ENCODE measurements at regions not wholly inside any gene's neighbourhood (a gene's known extent, or its start where the extent isn't known, plus 50 kb on each side); places are given as distances from the start of the nearest gene placed in this dataset.
"Not testable (repeated sequence)": the region's sequence is repeated elsewhere in the genome, so short reads cannot be mapped to it uniquely, and the experiment has no call there.

- Histone ChIP-seq H3K9me3 (ENCODE audit: control insufficient read depth, insufficient read depth, low read length) (no peaks in the 10 kb centered on the region), H3K4me1 (ENCODE audit: control insufficient read depth, insufficient read depth, low read length) (peaks cover 19% of the 10 kb centered on the region), H3K27ac (ENCODE audit: low read depth, low read length) (no peak overlapping the region), H3K27me3 (ENCODE audit: control insufficient read depth, insufficient read depth, low read length) (peaks cover 10% of the 10 kb centered on the region), H3K36me3 (ENCODE audit: control insufficient read depth, insufficient read depth, low read length) (no peaks in the 10 kb centered on the region), H3K4me3 (ENCODE audit: low read depth, low read length) (no peak overlapping the region)
- WGBS (ENCODE audit: insufficient coverage), result 59% methylated on average over 41 of the region's 41 CpGs
- DNase-seq (ENCODE audit: low read depth in 4 of 6, low spot score in 6 of 6), result no peak
These were observed 74.6 kb downstream of the MRPL36 start for GRCh38 chr5:1724822-1725602.

- H3K9me3 ChIP-seq (ENCODE audit: control insufficient read depth, insufficient read depth, low read length), result no peaks in the 10 kb centered on the region
- peaks cover 10% of the 10 kb centered on the region for H3K27me3 ChIP-seq (ENCODE audit: control insufficient read depth, insufficient read depth, low read length)
- H3K36me3 ChIP-seq (ENCODE audit: control insufficient read depth, insufficient read depth, low read length), result no peaks in the 10 kb centered on the region
- no peak overlapping the region for H3K27ac ChIP-seq (ENCODE audit: low read depth, low read length)
- no peak for DNase-seq (ENCODE audit: low read depth in 4 of 6, low spot score in 6 of 6)
- 92% methylated on average over 19 of the region's 21 CpGs for WGBS (ENCODE audit: insufficient coverage)
- H3K4me3 ChIP-seq (ENCODE audit: low read depth, low read length), result no peak overlapping the region
- H3K4me1 ChIP-seq (ENCODE audit: control insufficient read depth, insufficient read depth, low read length), result peaks cover 19% of the 10 kb centered on the region
These were observed 75.4 kb downstream of the MRPL36 start for GRCh38 chr5:1723957-1724821.

GRCh38 chr5:1723476-1723875 lies 76.2 kb downstream of the MRPL36 start:
- no peaks in the 10 kb centered on the region for H3K36me3 ChIP-seq (ENCODE audit: control insufficient read depth, insufficient read depth, low read length)
- no peak overlapping the region for H3K27ac ChIP-seq (ENCODE audit: low read depth, low read length)
- 85% methylated on average over 2 of the region's 7 CpGs for WGBS (ENCODE audit: insufficient coverage)
- H3K27me3 ChIP-seq (ENCODE audit: control insufficient read depth, insufficient read depth, low read length), result peaks cover 10% of the 10 kb centered on the region
- no peaks in the 10 kb centered on the region for H3K9me3 ChIP-seq (ENCODE audit: control insufficient read depth, insufficient read depth, low read length)
- no peak overlapping the region for H3K4me3 ChIP-seq (ENCODE audit: low read depth, low read length)
- H3K4me1 ChIP-seq (ENCODE audit: control insufficient read depth, insufficient read depth, low read length), result peaks cover 19% of the 10 kb centered on the region
- DNase-seq (ENCODE audit: low read depth in 4 of 6, low spot score in 6 of 6), result no peak

GRCh38 chr5:1722877-1723276 lies 76.8 kb downstream of the MRPL36 start:
- no peak overlapping the region for H3K4me3 ChIP-seq (ENCODE audit: low read depth, low read length)
- H3K27me3 ChIP-seq (ENCODE audit: control insufficient read depth, insufficient read depth, low read length), result peaks cover 10% of the 10 kb centered on the region
- 91% methylated on average over 7 of the region's 13 CpGs for WGBS (ENCODE audit: insufficient coverage)
- no peak for DNase-seq (ENCODE audit: low read depth in 4 of 6, low spot score in 6 of 6)
- H3K27ac ChIP-seq (ENCODE audit: low read depth, low read length), result no peak overlapping the region
- H3K4me1 ChIP-seq (ENCODE audit: control insufficient read depth, insufficient read depth, low read length), result peaks cover 19% of the 10 kb centered on the region
- H3K36me3 ChIP-seq (ENCODE audit: control insufficient read depth, insufficient read depth, low read length), result no peaks in the 10 kb centered on the region
- H3K9me3 ChIP-seq (ENCODE audit: control insufficient read depth, insufficient read depth, low read length), result no peaks in the 10 kb centered on the region

GRCh38 chr5:1720396-1721110 lies 79.1 kb downstream of the MRPL36 start:
- H3K4me1 ChIP-seq (ENCODE audit: control insufficient read depth, insufficient read depth, low read length), result peaks cover 9% of the 10 kb centered on the region
- peaks cover 8% of the 10 kb centered on the region for H3K27me3 ChIP-seq (ENCODE audit: control insufficient read depth, insufficient read depth, low read length)
- DNase-seq (ENCODE audit: low read depth in 4 of 6, low spot score in 6 of 6), result no peak
- 89% methylated on average over 16 of the region's 21 CpGs for WGBS (ENCODE audit: insufficient coverage)
- H3K9me3 ChIP-seq (ENCODE audit: control insufficient read depth, insufficient read depth, low read length), result no peaks in the 10 kb centered on the region
- H3K36me3 ChIP-seq (ENCODE audit: control insufficient read depth, insufficient read depth, low read length), result no peaks in the 10 kb centered on the region
- H3K27ac ChIP-seq (ENCODE audit: low read depth, low read length), result no peak overlapping the region
- no peak overlapping the region for H3K4me3 ChIP-seq (ENCODE audit: low read depth, low read length)

- Histone ChIP-seq H3K4me1 (ENCODE audit: control insufficient read depth, insufficient read depth, low read length) (peaks cover 2% of the 10 kb centered on the region), H3K9me3 (ENCODE audit: control insufficient read depth, insufficient read depth, low read length) (no peaks in the 10 kb centered on the region), H3K27ac (ENCODE audit: low read depth, low read length) (no peak overlapping the region), H3K27me3 (ENCODE audit: control insufficient read depth, insufficient read depth, low read length) (peaks cover 3% of the 10 kb centered on the region), H3K4me3 (ENCODE audit: low read depth, low read length) (no peak overlapping the region), H3K36me3 (ENCODE audit: control insufficient read depth, insufficient read depth, low read length) (no peaks in the 10 kb centered on the region)
- WGBS (ENCODE audit: insufficient coverage), result 94% methylated on average over 5 of the region's 5 CpGs
- no peak for DNase-seq (ENCODE audit: low read depth in 4 of 6, low spot score in 6 of 6)
These were observed 79.8 kb downstream of the MRPL36 start for GRCh38 chr5:1719860-1720259.

GRCh38 chr5:1718669-1719068 lies 81.0 kb downstream of the MRPL36 start:
- Histone ChIP-seq H3K4me3 (ENCODE audit: low read depth, low read length) (no peak overlapping the region), H3K4me1 (ENCODE audit: control insufficient read depth, insufficient read depth, low read length) (no peaks in the 10 kb centered on the region), H3K9me3 (ENCODE audit: control insufficient read depth, insufficient read depth, low read length) (no peaks in the 10 kb centered on the region), H3K27me3 (ENCODE audit: control insufficient read depth, insufficient read depth, low read length) (peaks cover 2% of the 10 kb centered on the region), H3K36me3 (ENCODE audit: control insufficient read depth, insufficient read depth, low read length) (no peaks in the 10 kb centered on the region), H3K27ac (ENCODE audit: low read depth, low read length) (no peak overlapping the region)
- whole genome bisulfite sequencing (ENCODE audit: insufficient coverage), result 100% methylated on average over 1 of the region's 3 CpGs
- no peak for DNase-seq (ENCODE audit: low read depth in 4 of 6, low spot score in 6 of 6)

- H3K4me1 ChIP-seq (ENCODE audit: control insufficient read depth, insufficient read depth, low read length); DNase-seq (ENCODE audit: low read depth in 4 of 6, low spot score in 6 of 6); H3K36me3 ChIP-seq (ENCODE audit: control insufficient read depth, insufficient read depth, low read length); H3K4me3 ChIP-seq (ENCODE audit: low read depth, low read length); H3K27ac ChIP-seq (ENCODE audit: low read depth, low read length); H3K9me3 ChIP-seq (ENCODE audit: control insufficient read depth, insufficient read depth, low read length); H3K27me3 ChIP-seq (ENCODE audit: control insufficient read depth, insufficient read depth, low read length): not testable (repeated sequence)
- 9% methylated on average over 15 of the region's 21 CpGs for WGBS (ENCODE audit: insufficient coverage)
These were observed 89.5 kb downstream of the MRPL36 start for GRCh38 chr5:1710091-1710490.

GRCh38 chr5:1709171-1709803 lies 90.3 kb downstream of the MRPL36 start:
- Histone ChIP-seq H3K9me3 (ENCODE audit: control insufficient read depth, insufficient read depth, low read length) (no peaks in the 10 kb centered on the region), H3K4me3 (ENCODE audit: low read depth, low read length) (no peak overlapping the region), H3K27ac (ENCODE audit: low read depth, low read length) (no peak overlapping the region), H3K27me3 (ENCODE audit: control insufficient read depth, insufficient read depth, low read length) (peaks cover 7% of the 10 kb centered on the region), H3K36me3 (ENCODE audit: control insufficient read depth, insufficient read depth, low read length) (no peaks in the 10 kb centered on the region), H3K4me1 (ENCODE audit: control insufficient read depth, insufficient read depth, low read length) (no peaks in the 10 kb centered on the region)
- WGBS (ENCODE audit: insufficient coverage), result 45% methylated on average over 15 of the region's 16 CpGs
- no peak for DNase-seq (ENCODE audit: low read depth in 4 of 6, low spot score in 6 of 6)
